ENCODE measurements at regions not wholly inside any gene's neighbourhood (a gene's known extent, or its start where the extent isn't known, plus 50 kb on each side); places are given as distances from the start of the nearest gene placed in this dataset.

GRCh38 chr1:57591842-57592241 is 168.0 kb upstream of the DAB1 start:
- H3F3A ChIP-seq (ENCODE audit: low read length, unreplicated experiment): no peaks in the 10 kb centered on the region
- DNase-seq (no peak), ATAC-seq (no peak)
- intact Hi-C loops (cut with micrococcal nuclease): no loop called here
- no peaks in the 10 kb centered on the region for H3K79me2 ChIP-seq (ENCODE audit: low read length)
- no peaks in the 10 kb centered on the region for H3K4me1 ChIP-seq (ENCODE audit: insufficient read depth, low read length)
- CTCF ChIA-PET: no interaction called here
- H3K9me2 ChIP-seq (replicated peaks; ENCODE audit: low read length): no peaks in the 10 kb centered on the region
- BruUV-seq (replicated peaks): no TSS peak
- no peaks in the 10 kb centered on the region for H3K9me3 ChIP-seq (ENCODE audit: low read length)
- no peak overlapping the region for H3K4me2 ChIP-seq (ENCODE audit: low read length)
- H4K20me1 ChIP-seq (ENCODE audit: low read length): no peaks in the 10 kb centered on the region
- H3K27ac ChIP-seq (ENCODE audit: low read length): no peak overlapping the region
- H3K27me3 ChIP-seq (ENCODE audit: low read length): no peaks in the 10 kb centered on the region
- H3K4me3 ChIP-seq (ENCODE audit: low read length): no peak overlapping the region
- H3K9ac ChIP-seq (ENCODE audit: low read length): no peak overlapping the region
- H2AFZ ChIP-seq (ENCODE audit: low read length): no peak overlapping the region
- TF ChIP-seq, protein P1, sequence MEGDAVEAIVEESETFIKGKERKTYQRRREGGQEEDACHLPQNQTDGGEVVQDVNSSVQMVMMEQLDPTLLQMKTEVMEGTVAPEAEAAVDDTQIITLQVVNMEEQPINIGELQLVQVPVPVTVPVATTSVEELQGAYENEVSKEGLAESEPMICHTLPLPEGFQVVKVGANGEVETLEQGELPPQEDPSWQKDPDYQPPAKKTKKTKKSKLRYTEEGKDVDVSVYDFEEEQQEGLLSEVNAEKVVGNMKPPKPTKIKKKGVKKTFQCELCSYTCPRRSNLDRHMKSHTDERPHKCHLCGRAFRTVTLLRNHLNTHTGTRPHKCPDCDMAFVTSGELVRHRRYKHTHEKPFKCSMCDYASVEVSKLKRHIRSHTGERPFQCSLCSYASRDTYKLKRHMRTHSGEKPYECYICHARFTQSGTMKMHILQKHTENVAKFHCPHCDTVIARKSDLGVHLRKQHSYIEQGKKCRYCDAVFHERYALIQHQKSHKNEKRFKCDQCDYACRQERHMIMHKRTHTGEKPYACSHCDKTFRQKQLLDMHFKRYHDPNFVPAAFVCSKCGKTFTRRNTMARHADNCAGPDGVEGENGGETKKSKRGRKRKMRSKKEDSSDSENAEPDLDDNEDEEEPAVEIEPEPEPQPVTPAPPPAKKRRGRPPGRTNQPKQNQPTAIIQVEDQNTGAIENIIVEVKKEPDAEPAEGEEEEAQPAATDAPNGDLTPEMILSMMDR (conservative IDR thresholded peaks at IDR 0.05; ENCODE audit: low read depth, low read length): no peak
- TF ChIP-seq EZH2 (IDR thresholded peaks at IDR 0.05; ENCODE audit: low read length, unreplicated experiment) (no peak), EZH2phosphoT487 (IDR thresholded peaks at IDR 0.05; ENCODE audit: borderline replicate concordance, low read length) (no peak)
- H3K36me3 ChIP-seq (ENCODE audit: low read depth, low read length): no peaks in the 10 kb centered on the region
- POLR2A ChIA-PET (ENCODE audit: unreplicated experiment): no interaction called here

GRCh38 chr1:57590978-57591377 is 167.1 kb upstream of the DAB1 start:
- Histone ChIP-seq H4K20me1 (ENCODE audit: low read length) (no peaks in the 10 kb centered on the region), H3K27me3 (ENCODE audit: low read length) (no peaks in the 10 kb centered on the region), H3F3A (ENCODE audit: low read length, unreplicated experiment) (no peaks in the 10 kb centered on the region), H3K9me3 (ENCODE audit: low read length) (no peaks in the 10 kb centered on the region), H3K9me2 (replicated peaks; ENCODE audit: low read length) (no peaks in the 10 kb centered on the region), H3K4me3 (ENCODE audit: low read length) (no peak overlapping the region), H3K27ac (ENCODE audit: low read length) (no peak overlapping the region), H3K4me2 (ENCODE audit: low read length) (no peak overlapping the region), H3K4me1 (ENCODE audit: insufficient read depth, low read length) (no peaks in the 10 kb centered on the region), H3K36me3 (ENCODE audit: low read depth, low read length) (no peaks in the 10 kb centered on the region), H3K79me2 (ENCODE audit: low read length) (no peaks in the 10 kb centered on the region), H2AFZ (ENCODE audit: low read length) (no peak overlapping the region), H3K9ac (ENCODE audit: low read length) (no peak overlapping the region)
- POLR2A ChIA-PET (ENCODE audit: unreplicated experiment): no interaction called here
- CTCF ChIA-PET: no interaction called here
- no peak for DNase-seq
- intact Hi-C loops (cut with micrococcal nuclease): no loop called here
- no TSS peak for BruUV-seq (replicated peaks)
- no peak for ATAC-seq
- TF ChIP-seq EZH2 (IDR thresholded peaks at IDR 0.05; ENCODE audit: low read length, unreplicated experiment) (no peak), EZH2phosphoT487 (IDR thresholded peaks at IDR 0.05; ENCODE audit: borderline replicate concordance, low read length) (no peak)
- TF ChIP-seq, protein P1 (conservative IDR thresholded peaks at IDR 0.05; ENCODE audit: low read depth, low read length): no peak

GRCh38 chr1:57586842-57587241 is 163.0 kb upstream of the DAB1 start:
- Histone ChIP-seq H3K27ac (ENCODE audit: low read length) (no peak overlapping the region), H3K4me2 (ENCODE audit: low read length) (no peak overlapping the region), H3K36me3 (ENCODE audit: low read depth, low read length) (no peaks in the 10 kb centered on the region), H3K9me2 (replicated peaks; ENCODE audit: low read length) (no peaks in the 10 kb centered on the region), H3K79me2 (ENCODE audit: low read length) (no peaks in the 10 kb centered on the region), H3K4me1 (ENCODE audit: insufficient read depth, low read length) (no peaks in the 10 kb centered on the region), H3F3A (ENCODE audit: low read length, unreplicated experiment) (no peaks in the 10 kb centered on the region), H3K9ac (ENCODE audit: low read length) (no peak overlapping the region), H3K9me3 (ENCODE audit: low read length) (no peaks in the 10 kb centered on the region), H4K20me1 (ENCODE audit: low read length) (no peaks in the 10 kb centered on the region), H3K4me3 (ENCODE audit: low read length) (no peak overlapping the region), H3K27me3 (ENCODE audit: low read length) (no peaks in the 10 kb centered on the region), H2AFZ (ENCODE audit: low read length) (no peak overlapping the region)
- POLR2A ChIA-PET (ENCODE audit: unreplicated experiment): no interaction called here
- DNase-seq: no peak
- CTCF ChIA-PET: no interaction called here
- intact Hi-C loops (cut with micrococcal nuclease): no loop called here
- no peak for TF ChIP-seq EZH2 (IDR thresholded peaks at IDR 0.05; ENCODE audit: low read length, unreplicated experiment)
- TF ChIP-seq, protein P1 (conservative IDR thresholded peaks at IDR 0.05; ENCODE audit: low read depth, low read length): no peak
- no peak for TF ChIP-seq EZH2phosphoT487 (IDR thresholded peaks at IDR 0.05; ENCODE audit: borderline replicate concordance, low read length)
- no peak for ATAC-seq
- BruUV-seq (replicated peaks): no TSS peak

Measured in PC-3 (cell line).